OCI-M2 (cell line): ENCODE measurements at regions not wholly inside any gene's neighbourhood (a gene's known extent, or its start where the extent isn't known, plus 50 kb on each side); places are given as distances from the start of the nearest gene placed in this dataset.

Experiments used
- DNase-seq: peaks from one replicate; lab custom pipeline; 2025; ENCODE audit not compliant: unreplicated experiment; lab: John Stamatoyannopoulos, UW

GRCh38 chr16:51755039-51755501 lies 604.0 kb upstream of the SALL1 start:
- DNase-seq = no peak

DNA sequence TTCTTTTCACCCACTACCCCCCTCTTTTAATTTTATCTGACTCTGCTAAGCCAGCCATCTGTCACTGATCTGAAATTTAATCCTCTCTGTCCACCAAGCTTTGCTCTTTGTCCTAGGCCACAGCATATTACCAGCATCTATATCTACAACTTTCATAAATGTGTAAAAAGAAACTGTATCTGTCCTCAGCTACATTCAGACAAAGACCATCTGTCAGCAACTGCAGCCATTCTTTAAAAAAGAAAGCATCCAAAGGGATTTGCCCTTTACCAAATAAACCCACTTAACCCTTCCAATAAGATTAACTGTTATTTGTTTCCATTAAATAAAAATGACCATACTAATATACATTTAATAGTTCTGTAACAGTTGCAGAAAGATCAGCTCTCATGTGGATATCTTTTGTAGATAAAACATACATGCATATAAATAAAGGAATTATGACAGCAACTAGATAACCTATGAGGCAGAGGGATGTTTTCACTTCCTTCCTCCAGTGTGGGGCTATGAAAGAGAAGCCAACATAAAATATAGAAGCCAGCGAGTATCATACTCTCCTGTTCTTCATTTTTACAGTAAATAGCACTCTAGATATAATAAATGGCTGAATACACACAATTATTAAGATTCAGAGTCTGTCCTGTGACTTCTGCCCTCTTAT lies 602.5 kb upstream of the SALL1 start:
- no peak for DNase-seq

GRCh38 chr16:51752438-51752995 lies 601.4 kb upstream of the SALL1 start:
- DNase-seq = no peak

DNA sequence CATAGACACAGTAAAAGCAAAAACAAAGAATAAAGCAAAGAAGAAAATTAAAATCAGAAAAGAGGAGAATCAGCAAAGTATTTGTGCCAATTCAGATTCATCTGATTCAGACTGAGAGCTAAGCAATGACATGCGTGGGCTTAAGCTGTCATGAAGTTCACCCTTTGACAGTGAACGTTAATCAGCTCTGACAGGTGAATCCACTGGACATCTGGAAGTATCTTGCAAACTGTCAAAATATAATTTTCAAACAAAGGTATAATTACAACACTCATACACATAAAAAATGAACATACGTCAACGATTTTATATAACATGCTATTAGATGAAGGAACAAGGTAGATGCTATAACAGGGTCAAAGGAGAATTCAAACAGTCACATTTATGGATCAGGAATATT lies 596.3 kb upstream of the SALL1 start:
- no peak for DNase-seq

- DNase-seq = no peak
Measured at GRCh38 chr16:51734220-51734619, 583.1 kb upstream of the SALL1 start.

GRCh38 chr16:51733181-51733580 lies 582.1 kb upstream of the SALL1 start:
- no peak for DNase-seq

GRCh38 chr16:51731160-51731559 lies 580.1 kb upstream of the SALL1 start:
- DNase-seq = no peak

DNA sequence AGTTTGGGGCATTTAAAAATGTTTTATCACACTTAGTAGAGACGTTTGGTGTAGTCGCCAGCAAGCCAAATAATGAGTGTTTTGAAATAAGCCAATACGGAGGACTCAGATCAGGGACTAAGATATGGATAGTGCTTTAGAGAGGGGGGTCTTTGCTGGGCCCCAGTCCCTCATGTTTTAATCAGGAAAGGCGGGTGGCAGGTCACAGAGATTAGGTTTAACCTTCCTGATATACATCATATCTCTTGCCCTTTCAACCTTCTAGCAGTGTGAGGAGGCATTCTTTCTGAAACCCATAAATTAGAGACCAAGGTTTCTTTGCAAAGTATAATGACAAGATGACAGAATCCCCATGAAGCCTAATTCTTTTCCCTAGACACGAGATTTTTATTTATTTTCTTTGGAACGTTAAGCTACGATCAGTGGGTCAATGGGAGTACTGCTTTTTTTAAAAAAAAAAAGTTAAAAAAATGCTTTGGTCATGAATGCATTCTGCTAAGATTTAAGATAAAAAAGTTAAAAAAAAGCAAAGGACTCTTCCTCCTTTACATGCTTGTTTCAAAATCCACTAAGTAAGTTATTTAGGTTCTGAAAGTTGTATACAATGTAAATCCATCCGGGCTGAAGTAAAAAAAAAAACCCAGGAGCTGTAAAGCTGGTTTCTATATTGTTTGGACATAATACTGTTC lies 572.1 kb upstream of the SALL1 start:
- no peak for DNase-seq

- DNase-seq = no peak
Measured at GRCh38 chr16:51722467-51722866, 571.4 kb upstream of the SALL1 start.

GRCh38 chr16:51719376-51719775 lies 568.3 kb upstream of the SALL1 start:
- no peak for DNase-seq

DNA sequence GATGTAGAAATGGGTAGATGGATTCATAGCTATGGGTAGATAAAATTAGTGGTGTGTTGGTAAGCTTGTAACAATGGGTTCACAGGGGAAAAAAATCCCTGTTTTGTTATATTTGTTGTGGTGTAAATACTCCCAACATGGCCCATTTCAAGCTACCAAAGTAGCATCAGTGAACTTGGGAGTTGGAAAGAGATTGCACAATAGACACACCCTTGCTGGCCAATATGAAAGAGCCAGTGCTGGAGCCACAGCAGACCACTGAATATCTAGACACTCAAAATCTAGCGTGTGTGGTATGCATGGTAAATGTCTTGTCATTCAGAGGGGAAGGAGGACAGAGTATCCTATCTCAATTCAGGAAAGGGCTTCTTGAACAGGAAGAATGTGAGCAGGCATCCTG lies 565.1 kb upstream of the SALL1 start:
- DNase-seq = no peak

DNA sequence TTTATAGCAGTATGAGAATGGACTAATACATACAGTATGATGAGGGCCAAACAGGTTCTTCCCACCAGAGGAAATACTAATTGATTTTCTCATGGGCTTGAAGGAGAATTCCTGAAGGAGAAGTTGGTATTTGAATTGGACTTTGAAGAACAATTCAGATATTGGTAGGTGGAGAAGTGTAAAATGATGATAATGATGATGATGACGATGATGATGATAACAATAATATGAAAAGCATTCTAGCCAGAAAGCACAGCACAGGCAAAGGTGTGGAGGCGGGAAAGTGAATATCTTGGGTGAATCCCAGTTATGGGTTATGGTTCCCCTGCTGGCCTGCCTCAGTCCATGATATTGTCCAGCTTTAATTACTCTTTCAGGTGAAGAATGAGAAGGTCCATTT lies 562.4 kb upstream of the SALL1 start:
- DNase-seq = no peak

DNA sequence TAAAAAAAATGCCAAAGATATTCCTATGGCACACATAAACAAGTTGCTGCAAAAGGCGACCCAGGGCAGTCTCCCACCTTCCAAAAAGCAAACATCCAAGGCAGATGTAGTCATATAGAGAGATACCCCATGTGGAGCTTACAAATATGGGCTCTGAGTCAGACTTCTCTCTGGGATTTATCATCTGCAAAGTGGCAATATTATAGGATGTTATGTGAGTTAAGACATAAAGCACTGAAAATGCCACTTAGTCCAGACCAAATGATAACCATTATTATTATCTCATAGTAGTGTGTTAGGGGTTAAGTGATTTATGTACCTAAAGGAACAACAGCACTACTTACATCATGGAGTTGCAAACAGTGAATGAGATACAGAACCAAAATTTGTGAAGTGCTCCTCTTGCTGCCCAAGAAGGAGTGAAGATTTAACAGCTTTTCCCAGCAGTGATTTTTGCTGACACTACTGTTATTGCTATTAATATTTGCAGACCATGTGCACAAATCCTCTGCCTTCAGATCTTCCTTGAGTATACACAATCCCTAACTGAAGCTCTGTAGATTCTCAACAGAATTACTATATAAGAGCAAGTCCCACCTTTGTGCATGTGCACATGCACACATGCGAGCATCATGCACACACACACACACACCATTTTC lies 560.0 kb upstream of the SALL1 start:
- no peak for DNase-seq

DNA sequence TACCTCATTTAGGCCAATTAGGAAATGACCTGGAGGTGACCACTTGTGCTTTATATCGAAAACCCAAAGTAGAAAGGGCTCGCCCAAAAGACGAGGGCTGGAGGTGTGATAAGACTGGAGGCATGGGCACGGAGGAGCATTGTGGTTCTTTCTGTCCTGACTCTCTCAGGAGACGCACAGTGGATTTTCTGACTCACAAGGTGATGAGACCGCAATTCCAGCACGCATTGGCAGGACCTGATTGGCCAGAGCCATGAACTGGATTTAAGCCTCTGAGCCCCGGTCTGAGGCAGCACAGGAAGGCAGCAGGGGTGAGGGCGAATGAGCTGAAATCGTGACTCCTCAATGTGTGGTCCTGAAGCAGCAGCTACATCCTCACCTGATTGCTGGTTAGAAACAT lies 559.1 kb upstream of the SALL1 start:
- no peak for DNase-seq

DNA sequence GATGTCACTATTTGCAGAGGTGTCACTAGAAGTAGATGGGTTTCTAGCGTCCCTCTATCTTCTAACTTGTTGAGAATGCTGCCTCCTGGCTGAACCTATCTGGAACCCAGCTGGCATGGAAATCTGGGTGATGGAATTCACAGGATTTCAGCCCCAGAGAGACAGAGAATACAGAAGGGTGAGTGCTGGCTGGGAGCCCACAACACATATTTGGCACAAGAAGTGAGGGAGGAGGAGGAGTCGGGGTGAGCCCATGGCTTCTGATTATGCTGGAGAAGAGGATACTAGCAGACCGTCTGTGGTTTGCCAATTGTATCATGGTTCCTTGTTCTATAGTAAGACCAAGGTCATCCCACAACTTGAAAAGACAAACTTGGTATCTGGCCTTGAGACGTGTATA lies 557.8 kb upstream of the SALL1 start:
- no peak for DNase-seq

GRCh38 chr16:51707666-51708065 lies 556.6 kb upstream of the SALL1 start:
- DNase-seq = no peak

GRCh38 chr16:51705142-51705541 lies 554.1 kb upstream of the SALL1 start:
- DNase-seq = no peak

GRCh38 chr16:51701025-51701424 lies 550.0 kb upstream of the SALL1 start:
- no peak for DNase-seq

- no peak for DNase-seq
Measured at GRCh38 chr16:51699686-51700396, 548.8 kb upstream of the SALL1 start.

DNA sequence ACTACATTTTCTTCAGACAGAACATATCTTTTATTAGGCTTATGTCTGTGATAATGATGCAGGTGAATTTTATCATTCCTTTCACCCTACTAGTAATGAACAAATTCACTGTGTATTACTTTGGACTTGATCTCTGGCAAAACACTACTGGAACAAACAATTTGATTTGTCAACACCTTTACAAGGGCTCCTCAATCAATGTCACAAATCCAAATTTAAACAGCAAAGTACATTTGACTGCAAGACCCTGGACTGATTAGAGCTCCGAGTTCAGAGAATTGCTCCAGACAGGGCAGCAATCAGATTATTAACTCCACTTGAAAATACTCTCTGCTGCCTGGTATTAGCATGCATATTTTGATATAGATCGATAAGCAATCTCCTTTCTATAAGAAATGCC lies 547.6 kb upstream of the SALL1 start:
- no peak for DNase-seq

DNA sequence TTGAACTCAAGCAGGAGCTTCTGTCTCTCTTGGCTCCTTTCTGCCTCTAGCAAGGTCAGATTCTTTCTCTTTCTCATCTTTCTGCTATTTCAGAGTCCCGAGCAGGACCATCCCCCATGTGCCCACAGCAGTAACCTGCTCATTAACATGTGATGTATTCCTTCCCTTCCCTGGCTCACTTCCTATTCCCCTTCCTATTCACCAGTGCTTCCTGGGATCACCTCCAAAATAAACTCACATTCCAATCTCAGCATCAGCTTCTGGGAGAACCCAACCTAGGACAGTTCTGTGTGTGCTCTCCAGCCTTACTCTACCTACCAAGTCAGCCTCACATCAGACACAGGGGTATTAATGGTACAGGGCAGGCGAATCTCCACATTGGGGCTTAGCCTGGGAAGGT lies 546.4 kb upstream of the SALL1 start:
- no peak for DNase-seq
